Prostate gland (tissue), 2 donors: ENCODE measurements at regions not wholly inside any gene's neighbourhood (a gene's known extent, or its start where the extent isn't known, plus 50 kb on each side); places are given as distances from the start of the nearest gene placed in this dataset.

Experiments
- DNase-seq: peaks from one replicate; pipeline ENCODE4 v3.0.0-alpha.2; 2019; ENCODE audit warnings: low spot score
- H3K27ac ChIP-seq, 2 donors: fragments of 200-600 bp; sonication (generic); 2 replicates each; pipeline ENCODE4 v1.5.1; 2017 to 2019
- H3K27me3 ChIP-seq: fragments of 200-600 bp; sonication (generic); replicated peaks from 2 replicates; pipeline ENCODE4 v1.5.1; 2019; ENCODE audit not compliant: insufficient read depth
- H3K36me3 ChIP-seq, 2 donors: fragments of 200-600 bp; sonication (generic); 1 replicate in 1 of 2; 2 replicates in 1 of 2; pipeline versions ENCODE4 v1.5.1 to v1.8.1; 2017 to 2019
- H3K4me1 ChIP-seq: fragments of 200-600 bp; sonication (generic); replicated peaks from 2 replicates; pipeline ENCODE4 v1.5.1; 2019
- H3K4me3 ChIP-seq, 2 donors: fragments of 200-600 bp; sonication (generic); 2 replicates each; pipeline ENCODE4 v1.5.1; 2017 to 2019
- H3K9me3 ChIP-seq: fragments of 200-600 bp; sonication (generic); 2 replicates; pipeline ENCODE4 v1.5.1; 2017
- POLR2A ChIP-seq: fragments of 450-650 bp; IDR thresholded peaks from one replicate; pipeline ENCODE4 v1.6.1; 2016; ENCODE audit warnings: antibody characterized with exemption, mild to moderate bottlenecking
- POLR2AphosphoS5 ChIP-seq: sonication (generic); formaldehyde crosslinking; IDR thresholded peaks from one replicate; pipeline ENCODE4 v1.6.1; 2017; ENCODE audit warnings: antibody characterized with exemption
- WGBS: methylation state at CpG from one replicate; pipeline ENCODE4 v1.1.5; 2018; 5-methylcytosine and 5-hydroxymethylcytosine counted together
- intact Hi-C: fragments of 100-400 bp; cut with DNase I; formaldehyde crosslinking; loops from one replicate; pipeline ENCODE4 v1.14.2; 2022
- TF ChIP-seq, protein P1 (sequence below), 4 experiments: fragments of 200-600 bp in 2 of 4; fragments of 450-650 bp in 2 of 4; sonication (generic) in 2 of 4; IDR thresholded peaks; 1 replicate in 3 of 4; 2 replicates in 1 of 4; pipeline ENCODE4 v1.5.1; 2016 to 2019; ENCODE audit warnings: antibody characterized with exemption in 4 of 4, mild to moderate bottlenecking in 2 of 4, moderate library complexity in 2 of 4

DNA sequence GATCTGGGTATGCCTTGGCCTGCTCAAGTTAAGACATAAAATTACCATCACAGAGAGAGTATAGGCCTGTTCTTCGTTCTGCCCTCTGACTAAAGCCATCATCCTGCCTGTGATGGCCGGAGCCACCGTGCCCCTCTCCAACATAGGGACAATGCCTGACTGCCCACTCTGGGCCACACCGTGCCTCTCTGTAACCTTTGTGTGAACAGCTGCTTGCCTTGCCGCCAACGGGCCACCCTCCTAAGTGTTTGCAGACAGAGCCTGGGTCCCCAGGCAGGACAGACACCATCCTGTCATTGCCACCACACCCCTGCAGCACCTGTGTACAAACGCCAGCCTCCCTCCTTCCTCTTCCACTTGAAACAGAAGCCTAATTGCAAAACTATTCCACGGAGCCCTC is 298.7 kb upstream of the TENM3 start:
- Histone ChIP-seq H3K4me1 (no peaks in the 10 kb centered on the region), H3K4me3 (no peak overlapping the region), H3K27me3 (no peaks in the 10 kb centered on the region), H3K9me3 (no peaks in the 10 kb centered on the region), H3K27ac (no peak overlapping the region), H3K36me3 (no peaks in the 10 kb centered on the region)
- WGBS = 90% methylated on average over 8 of the region's 8 CpGs
- no peak for DNase-seq
- TF ChIP-seq POLR2A (no peak), POLR2AphosphoS5 (no peak)
- TF ChIP-seq, protein P1, sequence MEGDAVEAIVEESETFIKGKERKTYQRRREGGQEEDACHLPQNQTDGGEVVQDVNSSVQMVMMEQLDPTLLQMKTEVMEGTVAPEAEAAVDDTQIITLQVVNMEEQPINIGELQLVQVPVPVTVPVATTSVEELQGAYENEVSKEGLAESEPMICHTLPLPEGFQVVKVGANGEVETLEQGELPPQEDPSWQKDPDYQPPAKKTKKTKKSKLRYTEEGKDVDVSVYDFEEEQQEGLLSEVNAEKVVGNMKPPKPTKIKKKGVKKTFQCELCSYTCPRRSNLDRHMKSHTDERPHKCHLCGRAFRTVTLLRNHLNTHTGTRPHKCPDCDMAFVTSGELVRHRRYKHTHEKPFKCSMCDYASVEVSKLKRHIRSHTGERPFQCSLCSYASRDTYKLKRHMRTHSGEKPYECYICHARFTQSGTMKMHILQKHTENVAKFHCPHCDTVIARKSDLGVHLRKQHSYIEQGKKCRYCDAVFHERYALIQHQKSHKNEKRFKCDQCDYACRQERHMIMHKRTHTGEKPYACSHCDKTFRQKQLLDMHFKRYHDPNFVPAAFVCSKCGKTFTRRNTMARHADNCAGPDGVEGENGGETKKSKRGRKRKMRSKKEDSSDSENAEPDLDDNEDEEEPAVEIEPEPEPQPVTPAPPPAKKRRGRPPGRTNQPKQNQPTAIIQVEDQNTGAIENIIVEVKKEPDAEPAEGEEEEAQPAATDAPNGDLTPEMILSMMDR (IDR thresholded peaks at IDR 0.05) = no peak
- intact Hi-C loops = no loop called here

DNA sequence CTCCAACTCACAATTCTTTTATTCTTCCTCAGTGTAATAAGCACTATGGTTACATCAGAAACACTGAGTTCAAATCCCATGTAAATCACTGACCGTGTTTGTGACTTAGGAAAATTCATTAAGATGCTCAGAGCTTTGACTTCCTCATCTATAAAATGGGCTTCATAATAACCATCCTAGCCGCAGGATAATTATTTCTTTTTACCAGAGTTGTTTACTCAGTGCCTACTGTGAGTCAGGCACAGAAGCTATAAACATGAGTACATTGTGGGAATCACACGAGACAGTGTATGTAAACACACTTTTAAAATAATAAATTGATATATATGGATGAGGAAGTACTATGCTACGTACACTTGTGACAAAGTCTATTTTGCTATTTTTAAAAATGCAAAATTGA is 296.3 kb upstream of the TENM3 start:
- intact Hi-C loops = no loop called here
- Histone ChIP-seq H3K36me3 (no peaks in the 10 kb centered on the region), H3K9me3 (no peaks in the 10 kb centered on the region), H3K4me1 (no peaks in the 10 kb centered on the region), H3K4me3 (no peak overlapping the region), H3K27ac (no peak overlapping the region), H3K27me3 (no peaks in the 10 kb centered on the region)
- 76% methylated on average over 4 of the region's 4 CpGs for WGBS
- DNase-seq = no peak
- TF ChIP-seq, protein P1 (IDR thresholded peaks at IDR 0.05) = no peak
- no peak for TF ChIP-seq POLR2A
- no peak for TF ChIP-seq POLR2AphosphoS5

DNA sequence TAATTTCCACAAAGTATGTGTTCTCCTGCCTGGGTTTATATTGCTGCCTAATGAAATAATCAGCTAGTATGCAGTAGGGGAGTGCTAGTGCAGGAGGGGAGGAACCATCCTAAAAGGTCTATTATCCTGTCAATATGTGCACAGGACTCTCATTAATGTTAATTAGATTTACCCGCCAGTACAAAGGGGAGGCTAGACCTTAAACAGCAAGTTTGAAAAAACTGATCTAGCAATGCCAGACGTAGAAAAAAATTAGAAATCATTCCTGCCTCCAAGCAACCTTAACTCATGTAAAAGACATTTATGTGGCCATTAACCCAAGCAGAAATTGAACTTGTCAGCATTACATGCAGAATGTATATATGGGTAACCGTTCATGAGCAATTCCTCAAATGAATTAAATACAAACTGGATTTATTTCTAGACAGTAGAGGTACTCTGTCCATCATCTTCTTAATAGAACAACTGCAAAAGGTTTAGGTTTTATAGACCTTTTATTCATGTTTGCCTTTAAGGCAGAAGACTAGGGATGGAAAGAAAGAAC is 294.3 kb upstream of the TENM3 start:
- WGBS = 62% methylated on average over 3 of the region's 3 CpGs
- TF ChIP-seq POLR2A (no peak), POLR2AphosphoS5 (no peak)
- TF ChIP-seq, protein P1 (IDR thresholded peaks at IDR 0.05) = no peak
- intact Hi-C loops = no loop called here
- Histone ChIP-seq H3K4me1 (no peaks in the 10 kb centered on the region), H3K27ac (no peak overlapping the region), H3K4me3 (no peak overlapping the region), H3K36me3 (no peaks in the 10 kb centered on the region), H3K27me3 (no peaks in the 10 kb centered on the region), H3K9me3 (no peaks in the 10 kb centered on the region)
- DNase-seq = no peak

DNA sequence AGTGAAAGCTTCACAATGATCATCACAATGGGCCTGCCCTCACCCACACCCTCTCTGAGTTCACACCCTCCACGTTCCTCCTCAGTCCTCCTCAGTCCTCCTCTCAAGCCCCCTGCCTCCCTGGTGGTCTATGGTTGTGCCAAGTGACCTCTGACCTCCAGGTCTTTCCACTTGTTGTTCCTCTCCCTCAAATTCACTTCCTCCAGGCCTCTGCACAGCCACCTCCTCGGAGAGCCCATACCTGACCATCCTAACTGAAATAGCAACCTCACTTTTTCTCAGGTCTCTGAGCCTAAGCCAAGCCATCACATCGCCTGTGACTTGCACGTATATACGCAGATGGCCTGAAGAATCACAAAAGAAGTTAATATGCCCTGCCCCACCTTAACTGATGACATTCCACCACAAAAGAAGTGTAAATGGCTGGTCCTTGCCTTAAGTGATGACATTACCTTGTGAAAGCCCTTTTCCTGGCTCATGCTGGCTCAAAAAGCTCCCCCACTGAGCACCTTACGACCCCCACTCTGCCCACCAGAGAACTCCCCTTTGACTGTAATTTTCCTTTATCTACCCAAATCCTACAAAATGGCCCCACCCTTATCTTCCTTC is 293.4 kb upstream of the TENM3 start:
- Histone ChIP-seq H3K4me1 (no peaks in the 10 kb centered on the region), H3K27ac (no peak overlapping the region), H3K36me3 (no peaks in the 10 kb centered on the region), H3K27me3 (no peaks in the 10 kb centered on the region), H3K9me3 (no peaks in the 10 kb centered on the region), H3K4me3 (no peak overlapping the region)
- intact Hi-C loops = no loop called here
- TF ChIP-seq POLR2A = no peak
- no peak for TF ChIP-seq POLR2AphosphoS5
- TF ChIP-seq, protein P1 (IDR thresholded peaks at IDR 0.05) = no peak
- whole genome bisulfite sequencing = 81% methylated on average over 6 of the region's 6 CpGs
- DNase-seq = no peak

DNA sequence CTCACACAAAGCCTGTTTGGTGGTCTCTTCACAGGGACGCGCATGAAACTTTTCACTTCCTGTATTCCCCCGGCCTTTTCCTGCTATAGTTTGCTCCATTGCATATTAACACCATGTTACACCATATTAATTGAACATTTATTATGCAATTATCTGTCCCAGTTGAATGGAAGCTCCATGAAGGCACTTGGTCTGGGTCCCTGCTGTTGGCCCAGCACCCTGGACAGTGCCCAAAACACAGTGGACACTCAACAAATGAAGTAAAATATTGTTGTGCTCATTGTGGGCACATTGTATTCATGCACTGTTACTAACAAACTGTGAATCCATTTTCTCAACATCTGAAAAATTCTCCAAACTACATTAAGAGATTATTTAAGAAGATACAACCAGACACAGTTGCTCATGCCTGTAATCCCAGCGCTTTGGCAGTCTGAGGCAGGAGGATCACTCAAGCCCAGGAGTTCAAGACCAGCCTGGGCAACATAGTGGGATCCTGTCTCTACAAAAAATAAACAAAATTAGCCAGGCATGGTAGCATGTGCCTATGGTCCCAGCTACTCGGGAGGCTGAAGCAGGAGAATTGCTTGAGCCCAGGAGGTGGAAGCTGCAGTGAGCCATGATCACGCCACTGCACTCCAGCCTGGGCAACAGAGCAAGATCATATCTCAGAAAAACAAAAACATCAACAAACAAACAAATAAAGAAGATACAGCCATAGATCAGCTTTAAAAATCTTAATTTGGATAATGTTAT is 292.7 kb upstream of the TENM3 start:
- H3K4me3 ChIP-seq = no peak overlapping the region
- no peak overlapping the region for H3K27ac ChIP-seq
- peaks cover 3% of the 10 kb centered on the region for H3K4me1 ChIP-seq
- TF ChIP-seq POLR2AphosphoS5 (no peak), POLR2A (no peak)
- TF ChIP-seq, protein P1 (IDR thresholded peaks at IDR 0.05) = no peak
- no peaks in the 10 kb centered on the region for H3K36me3 ChIP-seq
- H3K27me3 ChIP-seq = no peaks in the 10 kb centered on the region
- DNase-seq = no peak
- WGBS = 84% methylated on average over 6 of the region's 6 CpGs
- intact Hi-C loops = no loop called here
- no peaks in the 10 kb centered on the region for H3K9me3 ChIP-seq
